SK-N-SH treated with all-trans-retinoic acid at 6 μM for 48 hours (cell line): ENCODE measurements at regions not wholly inside any gene's neighbourhood (a gene's known extent, or its start where the extent isn't known, plus 50 kb on each side); places are given as distances from the start of the nearest gene placed in this dataset.

Experiments
- ATAC-seq: fragments of 200-7000 bp; cut with Tn5 transposase; 3 replicates; pipeline ENCODE4 v1.9.1; 2020; ENCODE audit warnings: mild to moderate bottlenecking, moderate library complexity
- ARNTL ChIP-seq: fragments of 450-650 bp; formaldehyde crosslinking; IDR thresholded peaks from 2 replicates; pipeline ENCODE4 v1.5.0; 2020; ENCODE audit warnings: low read depth, mild to moderate bottlenecking, moderate library complexity, borderline replicate concordance
- BACH2 ChIP-seq: fragments of 250-450 bp; sonication (Bioruptor Pico); IDR thresholded peaks from 2 replicates; pipeline ENCODE4 v1.9.0; 2021; ENCODE audit warnings: mild to moderate bottlenecking, borderline replicate concordance
- CSDC2 ChIP-seq: fragments of 250-450 bp; sonication (Bioruptor Pico); IDR thresholded peaks from 2 replicates; pipeline ENCODE4 v1.5.0; 2020; ENCODE audit warnings: mild to moderate bottlenecking, moderate library complexity
- ESRRG ChIP-seq: fragments of 250-450 bp; sonication (Bioruptor Pico); IDR thresholded peaks from 2 replicates; pipeline ENCODE4 v1.6.1; 2021; ENCODE audit warnings: mild to moderate bottlenecking
- GLIS3 ChIP-seq: fragments of 250-450 bp; sonication (Bioruptor Pico); IDR thresholded peaks from 2 replicates; pipeline ENCODE4 v1.5.0; 2020; ENCODE audit warnings: mild to moderate bottlenecking, moderate library complexity
- ISL1 ChIP-seq: fragments of 250-450 bp; sonication (Bioruptor Pico); IDR thresholded peaks from 2 replicates; pipeline ENCODE4 v2.1.2; 2022; ENCODE audit warnings: mild to moderate bottlenecking, moderate library complexity
- OSR1 ChIP-seq: fragments of 250-450 bp; sonication (Bioruptor Pico); IDR thresholded peaks from 2 replicates; pipeline ENCODE4 v1.8.0; 2022; ENCODE audit warnings: moderate library complexity, mild to moderate bottlenecking, inconsistent platforms
- PPARA ChIP-seq: fragments of 250-450 bp; sonication (Bioruptor Pico); IDR thresholded peaks from 2 replicates; pipeline ENCODE4 v1.5.0; 2020; ENCODE audit warnings: mild to moderate bottlenecking, borderline replicate concordance
- RARB ChIP-seq: fragments of 250-450 bp; sonication (Bioruptor Pico); IDR thresholded peaks from 2 replicates; pipeline ENCODE4 v1.8.0; 2021; ENCODE audit warnings: mild to moderate bottlenecking, moderate library complexity
- SNAI2 ChIP-seq: fragments of 250-450 bp; sonication (Bioruptor Pico); IDR thresholded peaks from 2 replicates; pipeline ENCODE4 v1.5.0; 2020; ENCODE audit warnings: mild to moderate bottlenecking, moderate library complexity
- TCF4 ChIP-seq: fragments of 250-450 bp; sonication (Bioruptor Pico); IDR thresholded peaks from 2 replicates; pipeline ENCODE4 v1.8.0; 2021; ENCODE audit warnings: mild to moderate bottlenecking, moderate library complexity, borderline replicate concordance
- TOX ChIP-seq: fragments of 250-450 bp; sonication (Bioruptor Pico); IDR thresholded peaks from 2 replicates; pipeline ENCODE4 v1.8.0; 2021; ENCODE audit warnings: mild to moderate bottlenecking, moderate library complexity, borderline replicate concordance
- ZFP3 ChIP-seq: fragments of 250-450 bp; sonication (Bioruptor Pico); IDR thresholded peaks from 2 replicates; pipeline ENCODE4 v1.5.0; 2020; ENCODE audit warnings: mild to moderate bottlenecking, moderate library complexity
- ZFP30 ChIP-seq: fragments of 450-650 bp; formaldehyde crosslinking; IDR thresholded peaks from 2 replicates; pipeline ENCODE4 v1.5.0; 2022; ENCODE audit warnings: mild to moderate bottlenecking, moderate library complexity
- ZNF565 ChIP-seq: fragments of 450-650 bp; formaldehyde crosslinking; conservative IDR thresholded peaks from 2 replicates; pipeline ENCODE4 v1.5.0; 2020; ENCODE audit warnings: low read depth, mild to moderate bottlenecking, moderate library complexity
- ZNF70 ChIP-seq: fragments of 450-650 bp; formaldehyde crosslinking; IDR thresholded peaks from 2 replicates; pipeline ENCODE4 v1.5.0; 2020; ENCODE audit warnings: mild to moderate bottlenecking, moderate library complexity
- ZNF8 ChIP-seq: fragments of 450-650 bp; formaldehyde crosslinking; IDR thresholded peaks from 2 replicates; pipeline ENCODE4 v1.5.0; 2020; ENCODE audit warnings: mild to moderate bottlenecking, moderate library complexity
- TF ChIP-seq, protein P1 (sequence below): fragments of 250-450 bp; sonication (Bioruptor Pico); IDR thresholded peaks from 2 replicates; pipeline ENCODE4 v1.5.1; 2020; ENCODE audit warnings: low read depth, mild to moderate bottlenecking, moderate library complexity
- TF ChIP-seq, protein P2 (sequence below): fragments of 250-450 bp; sonication (Bioruptor Pico); IDR thresholded peaks from 2 replicates; pipeline ENCODE4 v1.5.0; 2020; ENCODE audit warnings: mild to moderate bottlenecking, moderate library complexity
- TF ChIP-seq, protein P3 (sequence below): fragments of 250-450 bp; sonication (Bioruptor Pico); IDR thresholded peaks from 2 replicates; pipeline ENCODE4 v1.5.1; 2021; ENCODE audit warnings: mild to moderate bottlenecking, moderate library complexity
- TF ChIP-seq, protein P4 (sequence below): fragments of 250-450 bp; sonication (Bioruptor Pico); IDR thresholded peaks from 2 replicates; pipeline ENCODE4 v1.8.0; 2021; ENCODE audit warnings: low read depth, mild to moderate bottlenecking, moderate library complexity, borderline replicate concordance

- no peak for ATAC-seq
- TF ChIP-seq ZNF565 = no peak
- no peak for TF ChIP-seq SNAI2
- TF ChIP-seq, protein P1, sequence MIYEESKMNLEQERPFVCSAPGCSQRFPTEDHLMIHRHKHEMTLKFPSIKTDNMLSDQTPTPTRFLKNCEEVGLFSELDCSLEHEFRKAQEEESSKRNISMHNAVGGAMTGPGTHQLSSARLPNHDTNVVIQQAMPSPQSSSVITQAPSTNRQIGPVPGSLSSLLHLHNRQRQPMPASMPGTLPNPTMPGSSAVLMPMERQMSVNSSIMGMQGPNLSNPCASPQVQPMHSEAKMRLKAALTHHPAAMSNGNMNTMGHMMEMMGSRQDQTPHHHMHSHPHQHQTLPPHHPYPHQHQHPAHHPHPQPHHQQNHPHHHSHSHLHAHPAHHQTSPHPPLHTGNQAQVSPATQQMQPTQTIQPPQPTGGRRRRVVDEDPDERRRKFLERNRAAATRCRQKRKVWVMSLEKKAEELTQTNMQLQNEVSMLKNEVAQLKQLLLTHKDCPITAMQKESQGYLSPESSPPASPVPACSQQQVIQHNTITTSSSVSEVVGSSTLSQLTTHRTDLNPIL = no peak
- TF ChIP-seq TOX (CRISPR knock-in tag) = no peak
- TF ChIP-seq, protein P2, sequence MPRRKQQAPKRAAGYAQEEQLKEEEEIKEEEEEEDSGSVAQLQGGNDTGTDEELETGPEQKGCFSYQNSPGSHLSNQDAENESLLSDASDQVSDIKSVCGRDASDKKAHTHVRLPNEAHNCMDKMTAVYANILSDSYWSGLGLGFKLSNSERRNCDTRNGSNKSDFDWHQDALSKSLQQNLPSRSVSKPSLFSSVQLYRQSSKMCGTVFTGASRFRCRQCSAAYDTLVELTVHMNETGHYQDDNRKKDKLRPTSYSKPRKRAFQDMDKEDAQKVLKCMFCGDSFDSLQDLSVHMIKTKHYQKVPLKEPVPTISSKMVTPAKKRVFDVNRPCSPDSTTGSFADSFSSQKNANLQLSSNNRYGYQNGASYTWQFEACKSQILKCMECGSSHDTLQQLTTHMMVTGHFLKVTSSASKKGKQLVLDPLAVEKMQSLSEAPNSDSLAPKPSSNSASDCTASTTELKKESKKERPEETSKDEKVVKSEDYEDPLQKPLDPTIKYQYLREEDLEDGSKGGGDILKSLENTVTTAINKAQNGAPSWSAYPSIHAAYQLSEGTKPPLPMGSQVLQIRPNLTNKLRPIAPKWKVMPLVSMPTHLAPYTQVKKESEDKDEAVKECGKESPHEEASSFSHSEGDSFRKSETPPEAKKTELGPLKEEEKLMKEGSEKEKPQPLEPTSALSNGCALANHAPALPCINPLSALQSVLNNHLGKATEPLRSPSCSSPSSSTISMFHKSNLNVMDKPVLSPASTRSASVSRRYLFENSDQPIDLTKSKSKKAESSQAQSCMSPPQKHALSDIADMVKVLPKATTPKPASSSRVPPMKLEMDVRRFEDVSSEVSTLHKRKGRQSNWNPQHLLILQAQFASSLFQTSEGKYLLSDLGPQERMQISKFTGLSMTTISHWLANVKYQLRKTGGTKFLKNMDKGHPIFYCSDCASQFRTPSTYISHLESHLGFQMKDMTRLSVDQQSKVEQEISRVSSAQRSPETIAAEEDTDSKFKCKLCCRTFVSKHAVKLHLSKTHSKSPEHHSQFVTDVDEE (CRISPR knock-in tag) = no peak
- no peak for TF ChIP-seq ZFP30 (CRISPR knock-in tag)
Observed at GRCh38 chr18:60189856-60190255, 182.7 kb downstream of the MC4R start.

DNA sequence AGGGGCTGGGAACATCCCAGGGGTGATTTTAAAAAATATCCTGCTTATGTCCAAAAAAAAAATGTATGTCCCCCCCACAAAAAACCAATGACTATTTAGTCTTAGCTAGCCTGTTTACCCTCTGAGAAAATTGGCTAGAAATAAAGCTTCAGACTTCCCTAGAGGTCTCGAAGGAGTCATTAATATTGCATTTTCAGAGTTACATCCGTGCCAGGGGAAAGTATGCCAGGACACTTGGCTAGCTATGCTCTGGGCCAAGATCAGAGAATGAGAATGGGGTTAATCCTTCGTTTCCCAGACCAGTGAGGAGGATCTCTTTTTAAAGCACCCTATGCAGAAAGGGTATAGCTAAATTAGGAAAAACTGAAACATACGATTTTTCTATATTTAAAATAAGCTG is 183.6 kb downstream of the MC4R start:
- ATAC-seq = no peak
- TF ChIP-seq, protein P3, sequence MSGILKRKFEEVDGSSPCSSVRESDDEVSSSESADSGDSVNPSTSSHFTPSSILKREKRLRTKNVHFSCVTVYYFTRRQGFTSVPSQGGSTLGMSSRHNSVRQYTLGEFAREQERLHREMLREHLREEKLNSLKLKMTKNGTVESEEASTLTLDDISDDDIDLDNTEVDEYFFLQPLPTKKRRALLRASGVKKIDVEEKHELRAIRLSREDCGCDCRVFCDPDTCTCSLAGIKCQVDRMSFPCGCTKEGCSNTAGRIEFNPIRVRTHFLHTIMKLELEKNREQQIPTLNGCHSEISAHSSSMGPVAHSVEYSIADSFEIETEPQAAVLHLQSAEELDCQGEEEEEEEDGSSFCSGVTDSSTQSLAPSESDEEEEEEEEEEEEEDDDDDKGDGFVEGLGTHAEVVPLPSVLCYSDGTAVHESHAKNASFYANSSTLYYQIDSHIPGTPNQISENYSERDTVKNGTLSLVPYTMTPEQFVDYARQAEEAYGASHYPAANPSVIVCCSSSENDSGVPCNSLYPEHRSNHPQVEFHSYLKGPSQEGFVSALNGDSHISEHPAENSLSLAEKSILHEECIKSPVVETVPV (CRISPR knock-in tag) = no peak
- TF ChIP-seq PPARA (CRISPR knock-in tag) (no peak), ESRRG (CRISPR knock-in tag) (no peak), TCF4 (CRISPR knock-in tag) (no peak), ZNF70 (CRISPR knock-in tag) (no peak), CSDC2 (no peak), ZFP3 (no peak), GLIS3 (CRISPR knock-in tag) (no peak), BACH2 (CRISPR knock-in tag) (no peak), TOX (CRISPR knock-in tag) (no peak), ARNTL (no peak), ZNF8 (no peak), RARB (CRISPR knock-in tag) (no peak), SNAI2 (no peak), ISL1 (CRISPR knock-in tag) (no peak), OSR1 (CRISPR knock-in tag) (no peak)
- TF ChIP-seq, protein P2 (CRISPR knock-in tag) = no peak
- TF ChIP-seq, protein P1 = no peak
- TF ChIP-seq, protein P4, sequence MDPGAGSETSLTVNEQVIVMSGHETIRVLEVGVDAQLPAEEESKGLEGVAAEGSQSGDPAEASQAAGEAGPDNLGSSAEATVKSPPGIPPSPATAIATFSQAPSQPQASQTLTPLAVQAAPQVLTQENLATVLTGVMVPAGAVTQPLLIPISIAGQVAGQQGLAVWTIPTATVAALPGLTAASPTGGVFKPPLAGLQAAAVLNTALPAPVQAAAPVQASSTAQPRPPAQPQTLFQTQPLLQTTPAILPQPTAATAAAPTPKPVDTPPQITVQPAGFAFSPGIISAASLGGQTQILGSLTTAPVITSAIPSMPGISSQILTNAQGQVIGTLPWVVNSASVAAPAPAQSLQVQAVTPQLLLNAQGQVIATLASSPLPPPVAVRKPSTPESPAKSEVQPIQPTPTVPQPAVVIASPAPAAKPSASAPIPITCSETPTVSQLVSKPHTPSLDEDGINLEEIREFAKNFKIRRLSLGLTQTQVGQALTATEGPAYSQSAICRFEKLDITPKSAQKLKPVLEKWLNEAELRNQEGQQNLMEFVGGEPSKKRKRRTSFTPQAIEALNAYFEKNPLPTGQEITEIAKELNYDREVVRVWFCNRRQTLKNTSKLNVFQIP (CRISPR knock-in tag) = no peak
